Testis (tissue), 2 donors: ENCODE measurements at regions not wholly inside any gene's neighbourhood (a gene's known extent, or its start where the extent isn't known, plus 50 kb on each side); places are given as distances from the start of the nearest gene placed in this dataset.
"Not testable (repeated sequence)": the region's sequence is repeated elsewhere in the genome, so short reads cannot be mapped to it uniquely, and the experiment has no call there.

Experiments used
- DNase-seq: peaks from one replicate; pipeline ENCODE4 v3.0.0-alpha.2; 2019
- H3K27ac ChIP-seq, 2 donors: fragments of 200-600 bp; sonication (generic); one replicate each; pipeline ENCODE4 v1.5.1; 2019
- H3K27me3 ChIP-seq: fragments of 200-600 bp; sonication (generic); one replicate; pipeline ENCODE4 v1.5.1; 2019
- H3K36me3 ChIP-seq: fragments of 200-600 bp; sonication (generic); one replicate; pipeline ENCODE4 v1.5.1; 2017; ENCODE audit warnings: low read depth; ENCODE audit errors: missing control alignments
- H3K4me1 ChIP-seq: fragments of 200-600 bp; sonication (generic); one replicate; pipeline ENCODE4 v1.5.1; 2019
- H3K4me3 ChIP-seq, 2 donors: fragments of 200-600 bp; sonication (generic); one replicate each; pipeline ENCODE4 v1.5.1; 2017 to 2019
- H3K9me3 ChIP-seq: fragments of 200-600 bp; sonication (generic); one replicate; pipeline ENCODE4 v1.5.1; 2017
- POLR2A ChIP-seq: fragments of 450-650 bp; IDR thresholded peaks from one replicate; pipeline ENCODE4 v1.6.1; 2017; ENCODE audit warnings: antibody characterized with exemption, mild to moderate bottlenecking, moderate library complexity
- WGBS, 2 donors: methylation state at CpG; one replicate each; pipeline ENCODE4 v1.1.5; 2018; 5-methylcytosine and 5-hydroxymethylcytosine counted together
- intact Hi-C: fragments of 100-400 bp; cut with DNase I; formaldehyde crosslinking; loops from one replicate; pipeline ENCODE4 v1.15.1; 2023; ENCODE audit warnings: low total_unique reads
- TF ChIP-seq, protein P1 (sequence below), 3 experiments: fragments of 450-650 bp in 2 of 3; fragments of 200-600 bp in 1 of 3; sonication (generic) in 1 of 3; IDR thresholded peaks; one replicate each; pipeline ENCODE4 v1.5.1; 2016 to 2019; ENCODE audit warnings: antibody characterized with exemption in 3 of 3, mild to moderate bottlenecking in 2 of 3, moderate library complexity in 1 of 3

DNA sequence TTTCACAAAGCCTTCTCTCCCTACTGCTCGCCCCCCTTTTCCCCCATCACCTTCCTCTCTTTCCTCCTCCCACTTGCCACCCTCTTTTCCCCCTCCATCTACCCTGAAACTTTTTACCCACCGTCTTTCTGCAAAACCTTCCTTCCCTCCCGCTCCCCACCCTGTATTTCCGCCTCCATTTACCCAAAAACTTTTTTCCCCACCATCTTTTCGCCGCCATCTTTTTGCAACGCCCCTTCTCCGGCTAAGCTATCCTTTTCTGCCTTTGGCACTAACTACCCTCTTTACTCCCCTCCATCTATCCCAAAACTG is 205.2 kb upstream of the WSB1 start:
- TF ChIP-seq POLR2A: no peak
- intact Hi-C loops: no loop called here
- Histone ChIP-seq H3K4me1 (no peaks in the 10 kb centered on the region), H3K27ac (no peak overlapping the region), H3K27me3 (no peaks in the 10 kb centered on the region), H3K9me3 (no peaks in the 10 kb centered on the region), H3K36me3 (no peaks in the 10 kb centered on the region), H3K4me3 (no peak overlapping the region)
- no peak for DNase-seq
- 45 to 49% methylated on average over 8 of the region's 8 CpGs for WGBS, 2 donors

DNA sequence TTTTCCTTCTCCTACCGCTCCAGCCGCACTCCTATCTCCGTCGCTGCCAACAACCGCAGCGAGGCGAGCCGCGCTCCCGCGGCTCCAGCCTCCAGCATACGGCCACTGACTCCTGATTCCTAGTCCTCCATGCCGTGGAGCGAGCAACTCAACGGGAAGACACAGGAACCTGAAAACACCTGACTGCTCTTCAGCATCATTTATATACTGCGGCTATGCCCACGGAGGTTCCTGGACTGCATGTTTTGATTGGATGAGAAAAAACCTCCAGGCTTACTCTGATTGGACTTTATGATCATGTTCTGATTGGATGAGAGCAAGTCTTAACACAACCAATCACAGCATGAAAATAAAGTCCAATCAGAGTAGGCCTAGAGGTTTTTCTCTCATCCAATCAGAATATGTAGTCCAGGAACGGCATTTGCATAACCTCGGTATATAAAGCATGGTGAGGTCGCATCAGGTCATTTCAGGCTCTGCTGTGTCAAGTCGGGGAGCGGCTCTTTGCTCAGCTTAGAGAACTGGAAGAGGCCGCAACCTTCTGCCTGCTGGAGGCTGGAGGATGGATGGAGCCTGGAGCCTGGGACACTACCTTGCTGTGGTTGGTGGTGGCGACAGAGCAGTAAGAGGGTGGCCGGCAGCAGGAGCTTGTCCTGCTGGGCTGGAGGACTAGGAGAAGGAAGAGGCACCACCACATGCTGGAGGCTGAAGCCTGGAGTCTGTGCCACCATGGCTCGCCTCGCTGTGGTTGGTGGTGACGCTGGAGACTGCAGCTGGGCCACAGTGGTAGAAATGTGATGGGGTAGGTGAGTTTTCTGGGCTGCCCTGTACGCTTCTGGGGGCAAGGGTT is 204.6 kb upstream of the WSB1 start:
- DNase-seq, H3K4me1 ChIP-seq, H3K27ac ChIP-seq, H3K36me3 ChIP-seq, H3K27me3 ChIP-seq, H3K4me3 ChIP-seq, intact Hi-C loops, H3K9me3 ChIP-seq: not testable (repeated sequence)
- 52 to 58% methylated on average over 29 of the region's 29 CpGs for WGBS, 2 donors

DNA sequence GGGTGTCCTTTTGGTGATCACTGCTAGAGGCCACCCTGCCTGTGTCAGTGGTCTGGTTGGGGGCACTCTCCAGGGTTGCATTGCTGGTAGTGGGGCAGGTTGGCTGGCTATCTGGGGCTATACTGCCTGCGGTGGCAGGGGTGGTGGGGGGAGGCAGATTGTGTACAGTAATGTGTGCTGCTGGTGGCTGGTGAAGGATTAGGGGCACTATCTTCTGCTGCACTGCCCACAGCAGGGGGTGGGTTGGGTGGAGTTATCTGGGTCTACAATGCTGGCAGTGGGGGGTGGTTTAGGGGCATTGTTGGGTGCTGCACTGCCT is 204.0 kb upstream of the WSB1 start:
- TF ChIP-seq, protein P1, sequence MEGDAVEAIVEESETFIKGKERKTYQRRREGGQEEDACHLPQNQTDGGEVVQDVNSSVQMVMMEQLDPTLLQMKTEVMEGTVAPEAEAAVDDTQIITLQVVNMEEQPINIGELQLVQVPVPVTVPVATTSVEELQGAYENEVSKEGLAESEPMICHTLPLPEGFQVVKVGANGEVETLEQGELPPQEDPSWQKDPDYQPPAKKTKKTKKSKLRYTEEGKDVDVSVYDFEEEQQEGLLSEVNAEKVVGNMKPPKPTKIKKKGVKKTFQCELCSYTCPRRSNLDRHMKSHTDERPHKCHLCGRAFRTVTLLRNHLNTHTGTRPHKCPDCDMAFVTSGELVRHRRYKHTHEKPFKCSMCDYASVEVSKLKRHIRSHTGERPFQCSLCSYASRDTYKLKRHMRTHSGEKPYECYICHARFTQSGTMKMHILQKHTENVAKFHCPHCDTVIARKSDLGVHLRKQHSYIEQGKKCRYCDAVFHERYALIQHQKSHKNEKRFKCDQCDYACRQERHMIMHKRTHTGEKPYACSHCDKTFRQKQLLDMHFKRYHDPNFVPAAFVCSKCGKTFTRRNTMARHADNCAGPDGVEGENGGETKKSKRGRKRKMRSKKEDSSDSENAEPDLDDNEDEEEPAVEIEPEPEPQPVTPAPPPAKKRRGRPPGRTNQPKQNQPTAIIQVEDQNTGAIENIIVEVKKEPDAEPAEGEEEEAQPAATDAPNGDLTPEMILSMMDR (IDR thresholded peaks at IDR 0.05): no peak
- no peak for TF ChIP-seq POLR2A
- no peak for DNase-seq
- no peak overlapping the region for H3K4me3 ChIP-seq
- no peaks in the 10 kb centered on the region for H3K9me3 ChIP-seq
- no peak overlapping the region for H3K27ac ChIP-seq
- H3K36me3 ChIP-seq: no peaks in the 10 kb centered on the region
- 80 to 93% methylated on average over 1 of the region's 1 CpG for WGBS, 2 donors
- intact Hi-C loops: no loop called here
- no peaks in the 10 kb centered on the region for H3K4me1 ChIP-seq
- no peaks in the 10 kb centered on the region for H3K27me3 ChIP-seq

DNA sequence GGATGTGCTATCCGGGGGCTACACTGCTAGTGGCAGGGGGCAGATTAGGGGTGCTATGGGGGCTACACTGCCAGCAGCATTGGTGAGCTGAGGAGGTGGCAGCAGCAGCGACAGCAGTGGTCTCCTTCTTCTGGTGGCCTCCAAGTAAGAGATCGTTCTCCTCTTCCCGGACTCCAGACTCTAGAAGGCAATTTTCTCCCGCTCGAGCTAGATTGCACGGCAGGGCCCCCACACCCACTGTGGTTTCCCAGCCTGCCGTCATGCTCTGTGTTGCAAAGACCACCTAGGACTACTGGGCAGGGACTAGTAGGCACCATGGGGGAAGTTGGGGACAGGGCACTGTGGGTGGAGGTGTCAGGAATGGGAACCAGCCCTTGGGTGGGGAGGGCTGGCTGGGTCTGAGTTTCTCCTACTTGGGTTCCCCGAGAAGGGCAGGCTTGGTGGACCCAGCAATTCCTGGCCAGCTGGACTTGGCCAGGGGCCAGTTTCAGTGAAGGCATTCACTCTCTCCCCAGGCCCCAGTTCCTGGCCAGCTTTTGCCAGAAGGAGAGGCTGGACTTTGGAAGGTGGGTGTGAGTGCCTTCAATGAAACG is 203.4 kb upstream of the WSB1 start:
- DNase-seq, intact Hi-C loops: not testable (repeated sequence)
- 65 to 79% methylated on average over 9 to 10 of the region's 10 CpGs for WGBS, 2 donors

DNA sequence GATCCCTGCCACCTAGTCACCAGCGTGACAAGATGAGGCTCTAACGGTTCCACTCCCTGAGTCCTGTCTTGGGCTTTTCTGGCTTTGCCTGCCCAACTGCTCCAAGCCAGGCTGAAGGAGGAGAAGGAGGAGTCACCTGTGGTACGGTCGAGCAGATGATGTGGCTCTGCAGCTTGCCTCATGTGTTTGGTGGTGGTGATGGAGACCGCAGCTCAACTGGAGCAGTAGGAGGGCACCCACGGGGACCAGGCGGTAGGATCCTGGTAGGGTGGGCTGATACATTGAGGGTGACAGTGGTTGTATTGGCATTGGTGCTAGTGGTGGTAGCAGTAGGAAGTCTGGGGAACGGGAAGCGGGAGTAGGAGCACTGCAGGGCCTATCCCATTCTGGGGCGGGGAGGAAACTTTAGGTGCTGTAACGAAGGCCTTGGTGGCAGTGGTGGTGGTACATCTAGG is 202.8 kb upstream of the WSB1 start:
- H3K36me3 ChIP-seq: no peaks in the 10 kb centered on the region
- H3K4me1 ChIP-seq: no peaks in the 10 kb centered on the region
- TF ChIP-seq POLR2A: no peak
- TF ChIP-seq, protein P1 (IDR thresholded peaks at IDR 0.05): no peak
- intact Hi-C loops: no loop called here
- no peak for DNase-seq
- H3K9me3 ChIP-seq: no peaks in the 10 kb centered on the region
- WGBS, 2 donors: 75 to 93% methylated on average over 10 to 11 of the region's 11 CpGs
- H3K4me3 ChIP-seq: no peak overlapping the region
- no peaks in the 10 kb centered on the region for H3K27me3 ChIP-seq
- no peak overlapping the region for H3K27ac ChIP-seq

More for the DNA sequence above, 203.4 kb upstream of the WSB1 start:
- H3K4me3 ChIP-seq, H3K36me3 ChIP-seq, H3K27ac ChIP-seq, H3K9me3 ChIP-seq, H3K4me1 ChIP-seq, H3K27me3 ChIP-seq: not testable (repeated sequence)

DNA sequence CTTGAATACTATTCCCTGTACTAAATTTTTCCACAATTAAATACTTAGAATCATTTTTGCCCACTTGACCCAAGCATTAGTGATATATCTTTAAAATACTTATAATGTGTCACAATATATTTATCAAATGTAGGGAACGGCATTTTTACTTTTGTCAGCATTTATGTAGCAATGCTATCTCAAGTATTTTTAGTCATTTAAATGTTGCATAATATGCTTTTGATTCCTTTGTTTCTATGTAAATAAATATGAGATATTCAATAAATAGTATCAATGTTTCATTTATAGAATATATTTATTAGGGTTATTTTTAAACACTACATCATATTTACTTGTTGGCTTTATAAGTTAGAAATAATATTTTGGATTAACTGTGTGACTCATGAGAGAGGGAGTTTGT is 199.7 kb upstream of the WSB1 start:
- H3K4me1 ChIP-seq, H3K4me3 ChIP-seq, DNase-seq, H3K9me3 ChIP-seq, H3K27me3 ChIP-seq, H3K27ac ChIP-seq, intact Hi-C loops, H3K36me3 ChIP-seq: not testable (repeated sequence)
- 63 to 66% methylated on average over 1 of the region's 1 CpG for WGBS, 2 donors

DNA sequence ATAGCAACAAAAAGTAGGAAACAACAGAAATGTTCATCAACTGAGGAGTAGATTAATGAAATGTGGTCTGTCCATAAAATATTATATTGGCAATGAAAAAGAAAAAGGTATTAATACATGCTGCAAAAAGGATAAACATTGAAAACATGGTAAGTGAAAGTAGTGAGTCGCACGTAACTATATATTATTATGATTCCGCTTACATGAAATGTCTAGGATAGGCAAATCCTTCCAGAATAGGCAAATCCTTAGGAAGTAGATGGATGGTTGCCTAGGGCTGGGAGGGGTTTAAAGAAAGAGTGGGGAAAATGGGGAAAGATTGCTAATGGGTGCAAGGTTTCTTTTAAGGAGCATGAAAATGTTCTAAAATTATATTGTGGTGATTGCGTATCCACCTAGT is 198.1 kb upstream of the WSB1 start:
- WGBS, 2 donors: 85 to 93% methylated on average over 4 of the region's 4 CpGs
- H3K9me3 ChIP-seq, H3K27me3 ChIP-seq, intact Hi-C loops, H3K36me3 ChIP-seq, H3K4me1 ChIP-seq, DNase-seq, H3K27ac ChIP-seq, H3K4me3 ChIP-seq: not testable (repeated sequence)

DNA sequence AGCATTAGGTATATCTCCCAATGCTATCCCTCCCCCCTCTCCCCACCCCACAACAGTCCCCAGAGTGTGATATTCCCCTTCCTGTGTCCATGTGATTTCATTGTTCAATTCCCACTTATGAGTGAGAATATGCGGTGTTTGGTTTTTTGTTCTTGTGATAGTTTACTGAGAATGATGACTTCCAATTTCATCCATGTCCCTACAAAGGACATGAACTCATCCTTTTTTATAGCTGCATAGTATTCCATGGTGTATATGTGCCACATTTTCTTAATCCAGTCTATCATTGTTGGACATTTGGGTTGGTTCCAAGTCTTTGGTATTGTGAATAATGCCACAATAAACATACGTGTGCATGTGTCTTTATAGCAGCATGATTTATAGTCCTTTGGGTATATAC is 194.6 kb upstream of the WSB1 start:
- intact Hi-C loops: not testable (repeated sequence)

DNA sequence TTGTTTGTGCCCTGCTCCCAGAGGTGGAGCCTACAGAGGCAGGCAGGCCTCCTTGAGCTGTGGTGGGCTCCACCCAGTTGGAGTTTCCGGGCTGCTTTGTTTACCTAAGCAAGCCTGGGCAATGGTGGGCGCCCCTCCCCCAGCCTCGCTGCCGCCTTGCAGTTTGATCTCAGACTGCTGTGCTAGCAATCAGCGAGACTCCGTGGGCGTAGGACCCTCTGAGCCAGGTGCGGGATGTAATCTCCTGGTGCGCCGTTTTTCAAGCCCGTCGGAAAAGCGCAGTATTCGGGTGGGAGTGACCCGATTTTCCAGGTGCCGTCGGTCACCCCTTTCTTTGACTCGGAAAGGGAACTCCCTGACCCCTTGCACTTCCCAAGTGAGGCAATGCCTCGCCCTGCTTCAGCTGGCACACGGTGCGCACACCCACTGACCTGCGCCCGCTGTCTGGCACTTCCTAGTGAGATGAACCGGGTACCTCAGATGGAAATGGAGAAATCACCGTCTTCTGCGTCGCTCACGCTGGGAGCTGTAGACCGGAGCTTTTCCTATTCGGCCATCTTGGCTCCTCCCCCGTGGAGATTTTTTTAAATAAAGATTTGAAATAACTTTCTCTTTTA is 189.2 kb upstream of the WSB1 start:
- H3K27ac ChIP-seq, intact Hi-C loops, H3K4me3 ChIP-seq, DNase-seq, H3K9me3 ChIP-seq, H3K27me3 ChIP-seq, H3K36me3 ChIP-seq, H3K4me1 ChIP-seq: not testable (repeated sequence)
- 86 to 88% methylated on average over 13 to 31 of the region's 31 CpGs for WGBS, 2 donors

More for the DNA sequence above, 194.6 kb upstream of the WSB1 start:
- H3K4me1 ChIP-seq, H3K9me3 ChIP-seq, H3K27me3 ChIP-seq, H3K36me3 ChIP-seq, H3K4me3 ChIP-seq, DNase-seq, H3K27ac ChIP-seq: not testable (repeated sequence)
- 91 to 100% methylated on average over 1 to 2 of the region's 2 CpGs for WGBS, 2 donors
